ENCODE measurements at regions not wholly inside any gene's neighbourhood (a gene's known extent, or its start where the extent isn't known, plus 50 kb on each side); places are given as distances from the start of the nearest gene placed in this dataset.

DNA sequence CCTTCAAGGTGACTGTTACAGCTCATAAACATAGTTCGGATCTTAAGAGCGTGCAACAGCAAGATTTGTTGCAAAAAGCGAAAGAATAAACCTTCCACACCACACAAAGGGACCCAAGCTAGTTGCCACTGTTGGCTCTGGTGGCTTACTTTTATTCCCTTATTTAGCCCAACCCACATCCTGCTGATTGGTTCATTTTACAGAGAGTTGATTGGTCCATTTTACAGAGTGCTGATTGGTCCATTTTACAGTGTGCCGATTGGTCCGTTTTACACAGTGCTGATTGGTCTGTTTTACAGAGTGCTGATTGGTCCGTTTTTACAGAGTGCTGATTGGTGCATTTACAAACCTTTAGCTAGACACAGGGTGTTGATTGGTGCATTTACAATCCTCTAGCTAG lies 776.9 kb upstream of the CNTN5 start:
- H4K91ac ChIP-seq (ENCODE audit: insufficient read length, low read depth, low read length), result no peak overlapping the region
- H2BK5ac ChIP-seq (ENCODE audit: insufficient read length, low read length), result no peak overlapping the region
- no peak overlapping the region for H3K14ac ChIP-seq (ENCODE audit: insufficient read depth, low read length)
- H2BK20ac ChIP-seq (ENCODE audit: low read depth, low read length, poor library complexity, severe bottlenecking), result no peak overlapping the region
- H3K56ac ChIP-seq (ENCODE audit: insufficient read length, low read depth, low read length), result no peak overlapping the region
- H2BK12ac ChIP-seq (ENCODE audit: insufficient read length, low read depth, low read length), result no peak overlapping the region
- no peak overlapping the region for H3K18ac ChIP-seq (ENCODE audit: insufficient read length, low read depth, low read length)
- no peak overlapping the region for H4K5ac ChIP-seq (ENCODE audit: insufficient read length, low read depth, low read length)
- H4K8ac ChIP-seq (replicated peaks; ENCODE audit: insufficient read length, low read depth, low read length), result no peak overlapping the region
- TF ChIP-seq, protein P1, sequence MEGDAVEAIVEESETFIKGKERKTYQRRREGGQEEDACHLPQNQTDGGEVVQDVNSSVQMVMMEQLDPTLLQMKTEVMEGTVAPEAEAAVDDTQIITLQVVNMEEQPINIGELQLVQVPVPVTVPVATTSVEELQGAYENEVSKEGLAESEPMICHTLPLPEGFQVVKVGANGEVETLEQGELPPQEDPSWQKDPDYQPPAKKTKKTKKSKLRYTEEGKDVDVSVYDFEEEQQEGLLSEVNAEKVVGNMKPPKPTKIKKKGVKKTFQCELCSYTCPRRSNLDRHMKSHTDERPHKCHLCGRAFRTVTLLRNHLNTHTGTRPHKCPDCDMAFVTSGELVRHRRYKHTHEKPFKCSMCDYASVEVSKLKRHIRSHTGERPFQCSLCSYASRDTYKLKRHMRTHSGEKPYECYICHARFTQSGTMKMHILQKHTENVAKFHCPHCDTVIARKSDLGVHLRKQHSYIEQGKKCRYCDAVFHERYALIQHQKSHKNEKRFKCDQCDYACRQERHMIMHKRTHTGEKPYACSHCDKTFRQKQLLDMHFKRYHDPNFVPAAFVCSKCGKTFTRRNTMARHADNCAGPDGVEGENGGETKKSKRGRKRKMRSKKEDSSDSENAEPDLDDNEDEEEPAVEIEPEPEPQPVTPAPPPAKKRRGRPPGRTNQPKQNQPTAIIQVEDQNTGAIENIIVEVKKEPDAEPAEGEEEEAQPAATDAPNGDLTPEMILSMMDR (conservative IDR thresholded peaks at IDR 0.05), result no peak
- H3K9ac ChIP-seq (ENCODE audit: extremely low read depth, insufficient read length, low read length), result no peak overlapping the region
- H3K23me2 ChIP-seq (ENCODE audit: insufficient read length, low read depth, low read length, poor library complexity, severe bottlenecking), result no peaks in the 10 kb centered on the region
- H3K27ac ChIP-seq (ENCODE audit: insufficient read length, low read depth, low read length), result no peak overlapping the region
- no peaks in the 10 kb centered on the region for H3K27me3 Mint-ChIP-seq (ENCODE audit: low read depth)
- H3K4me1 ChIP-seq (ENCODE audit: insufficient read depth, low read length), result no peaks in the 10 kb centered on the region
- no peak overlapping the region for H3K4ac ChIP-seq (ENCODE audit: low read depth, low read length)
- no peak overlapping the region for H2BK15ac ChIP-seq (ENCODE audit: low read depth, low read length)
- no peak for DNase-seq
- peaks cover 21 to 24% of the 10 kb centered on the region in 2 experiments for H3K9me3 Mint-ChIP-seq
- H3K79me1 ChIP-seq (ENCODE audit: insufficient read depth, low read depth, low read length, poor library complexity, severe bottlenecking), result no peaks in the 10 kb centered on the region
- H3K4me1 Mint-ChIP-seq, result no peaks in the 10 kb centered on the region
- H3K36me3 Mint-ChIP-seq (ENCODE audit: insufficient read depth in 1 of 3, low read depth in 3 of 3), result peaks cover 2 to 13% (median 3%) of the 10 kb centered on the region in 3 experiments; a peak in 5 of 7 replicates
- no peak overlapping the region for H3K27ac Mint-ChIP-seq
- no peaks in the 10 kb centered on the region for H3K79me2 ChIP-seq (ENCODE audit: insufficient read depth, low read length)
- no peak overlapping the region for H3T11ph ChIP-seq (ENCODE audit: low read length)
- no peak overlapping the region for H3K23ac ChIP-seq (ENCODE audit: insufficient read length, low read depth, low read length)
- WGBS (ENCODE audit: extremely low coverage, insufficient read length, low lambda C conversion rate), result no CpG with 5 or more reads among the region's 6 CpGs
- H3K27me3 ChIP-seq (ENCODE audit: insufficient read depth, low read length), result no peaks in the 10 kb centered on the region
- H2AK5ac ChIP-seq (ENCODE audit: insufficient read length, low read length), result no peak overlapping the region
- no peak overlapping the region for H3K4me3 Mint-ChIP-seq
- H3K4me2 ChIP-seq (ENCODE audit: insufficient read depth, insufficient read length, low read length), result no peak overlapping the region
- H3K9me3 ChIP-seq (ENCODE audit: control insufficient read depth, low read depth, low read length), result no peaks in the 10 kb centered on the region
- no peak overlapping the region for H2AFZ ChIP-seq (ENCODE audit: low read length)
- no peak overlapping the region for H2BK120ac ChIP-seq (ENCODE audit: low read depth, low read length, poor library complexity, severe bottlenecking)
- no peaks in the 10 kb centered on the region for H4K20me1 ChIP-seq (ENCODE audit: control insufficient read depth, insufficient read depth, insufficient read length)
